ENCODE measurements at regions not wholly inside any gene's neighbourhood (a gene's known extent, or its start where the extent isn't known, plus 50 kb on each side); places are given as distances from the start of the nearest gene placed in this dataset.
"Not testable (repeated sequence)": the region's sequence is repeated elsewhere in the genome, so short reads cannot be mapped to it uniquely, and the experiment has no call there.

DNA sequence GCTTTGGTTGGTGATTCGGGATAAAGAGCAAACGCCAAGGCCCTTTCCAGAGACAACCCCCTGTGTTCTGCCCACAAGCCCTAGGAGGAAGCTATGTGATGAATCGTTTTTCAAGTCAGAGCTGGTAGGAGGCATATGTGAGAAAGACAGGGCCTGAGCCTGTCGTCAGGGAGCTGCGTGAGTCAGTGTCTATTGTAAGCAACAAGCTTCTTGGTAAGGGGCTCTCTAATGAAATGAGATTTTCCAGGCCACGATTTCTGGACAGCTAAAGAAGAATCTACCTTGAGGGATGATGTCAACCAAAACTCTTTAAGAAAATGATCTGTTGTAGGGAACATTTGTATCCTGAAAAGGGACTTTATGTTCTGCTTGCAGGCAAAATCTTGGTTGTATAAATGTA is 318.9 kb upstream of the IL12A start:
- no peak for TF ChIP-seq CTCF (IDR thresholded peaks at IDR 0.05; ENCODE audit: insufficient read depth, low read depth, low read length, missing control alignments)
- no peak overlapping the region for H3K4me3 ChIP-seq (ENCODE audit: low read length)
- peak; percentile 77 for DNase-seq (ENCODE audit: low read depth)

DNA sequence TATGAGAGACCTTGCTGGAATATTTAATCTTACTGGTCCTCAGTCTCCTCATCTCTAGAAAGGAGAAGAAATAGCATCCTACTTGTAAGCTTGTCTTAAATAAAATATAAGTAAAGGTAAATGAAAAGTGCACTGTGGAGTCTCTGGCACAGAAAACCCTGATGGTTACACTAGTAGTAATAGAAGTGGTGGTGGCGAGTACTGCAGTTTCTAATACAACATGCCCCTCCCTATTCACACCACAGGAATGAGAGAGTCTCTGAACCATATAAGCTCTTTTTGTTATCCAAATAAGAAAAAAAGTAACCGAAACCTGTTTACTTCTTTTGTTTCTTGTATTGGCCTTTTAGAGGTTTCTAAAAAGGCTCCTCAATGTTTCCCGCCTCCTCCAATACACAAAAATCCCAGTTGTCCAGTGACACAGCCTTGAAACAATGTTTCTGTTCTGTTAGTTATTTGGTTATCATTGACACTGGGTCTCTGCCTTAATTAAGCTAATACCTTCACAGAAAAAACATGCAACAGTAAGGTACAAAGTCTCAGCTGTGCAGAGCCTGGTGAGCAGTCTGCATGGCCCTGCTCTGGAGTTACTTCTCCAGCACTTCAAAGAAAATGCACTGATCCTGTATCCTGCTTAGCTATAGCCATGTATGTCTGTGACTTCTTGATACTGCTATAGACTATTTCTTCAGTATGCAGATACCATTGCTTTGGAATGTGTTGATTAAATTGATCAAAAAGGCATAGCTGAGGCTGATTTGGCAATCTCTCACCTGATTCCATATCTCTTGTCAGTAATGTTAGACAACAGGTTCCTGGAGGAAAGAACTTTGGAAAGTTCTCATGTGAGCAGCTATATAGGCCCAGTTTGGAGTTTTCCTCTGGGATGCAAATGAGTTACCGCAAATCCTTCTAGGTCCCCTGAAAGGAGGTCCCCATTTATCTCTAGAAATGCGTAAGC is 315.6 kb upstream of the IL12A start:
- TF ChIP-seq CTCF (IDR thresholded peaks at IDR 0.05; ENCODE audit: insufficient read depth, low read depth, low read length, missing control alignments): no peak
- peak; percentile 10 for DNase-seq (ENCODE audit: low read depth)
- no peak overlapping the region for H3K4me3 ChIP-seq (ENCODE audit: low read length)

GRCh38 chr3:159674583-159674982 is 314.1 kb upstream of the IL12A start:
- no peak for TF ChIP-seq CTCF (IDR thresholded peaks at IDR 0.05; ENCODE audit: insufficient read depth, low read depth, low read length, missing control alignments)
- DNase-seq (ENCODE audit: low read depth): peak; percentile 50

GRCh38 chr3:159675285-159675684 is 313.4 kb upstream of the IL12A start:
- no peak for TF ChIP-seq CTCF (IDR thresholded peaks at IDR 0.05; ENCODE audit: insufficient read depth, low read depth, low read length, missing control alignments)

More at GRCh38 chr3:159674583-159674982, 314.1 kb upstream of the IL12A start:
- no peak overlapping the region for H3K4me3 ChIP-seq (ENCODE audit: low read length)

GRCh38 chr3:159679900-159680299 is 308.7 kb upstream of the IL12A start:
- DNase-seq (ENCODE audit: low read depth): no peak
- no peak for TF ChIP-seq CTCF (IDR thresholded peaks at IDR 0.05; ENCODE audit: insufficient read depth, low read depth, low read length, missing control alignments)
- no peak overlapping the region for H3K4me3 ChIP-seq (ENCODE audit: low read length)

More at GRCh38 chr3:159675285-159675684, 313.4 kb upstream of the IL12A start:
- DNase-seq (ENCODE audit: low read depth): peak; percentile 49
- H3K4me3 ChIP-seq (ENCODE audit: low read length): no peak overlapping the region

DNA sequence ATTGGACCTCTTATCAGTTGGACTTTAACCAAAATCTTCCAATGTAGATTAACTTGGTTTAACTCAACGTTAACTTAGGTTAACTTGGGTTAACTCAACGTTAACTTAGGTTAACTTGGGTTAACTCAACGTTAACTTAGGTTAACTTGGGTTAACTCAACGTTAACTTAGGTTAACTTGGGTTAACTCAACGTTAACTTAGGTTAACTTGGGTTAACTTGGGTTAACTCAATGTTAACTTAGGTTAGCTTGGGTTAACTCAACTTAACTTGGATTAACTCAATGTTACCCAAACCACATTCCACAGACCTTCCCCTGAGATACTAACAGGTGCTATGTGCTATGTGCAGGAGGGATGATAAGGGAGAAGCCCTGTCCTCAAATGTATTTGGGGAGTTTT is 306.9 kb upstream of the IL12A start:
- DNase-seq (ENCODE audit: low read depth); H3K4me3 ChIP-seq (ENCODE audit: low read length): not testable (repeated sequence)

- H3K4me3 ChIP-seq (ENCODE audit: low read length): no peak overlapping the region
- TF ChIP-seq CTCF (IDR thresholded peaks at IDR 0.05; ENCODE audit: insufficient read depth, low read depth, low read length, missing control alignments): no peak
- DNase-seq (ENCODE audit: low read depth): no peak
Observed at GRCh38 chr3:159685801-159686200, 302.8 kb upstream of the IL12A start.
